Hippocampal formation (tissue), 2 donors: ENCODE measurements at regions not wholly inside any gene's neighbourhood (a gene's known extent, or its start where the extent isn't known, plus 50 kb on each side); places are given as distances from the start of the nearest gene placed in this dataset.

Source experiments
- DNase-seq, 2 donors: peaks; one replicate each; lab custom pipeline; 2025; lab: John Stamatoyannopoulos, UW

GRCh38 chr16:5851393-5851982 lies 753.9 kb upstream of the EEF2KMT start:
- no peak for DNase-seq

GRCh38 chr16:5850632-5851392 lies 753.2 kb upstream of the EEF2KMT start:
- DNase-seq, result no peak

- DNase-seq, result no peak
These were observed 747.5 kb upstream of the EEF2KMT start for GRCh38 chr16:5845046-5845445.

- peak in 1 of 2 donors; percentile 14 for DNase-seq
These were observed 744.4 kb upstream of the EEF2KMT start for GRCh38 chr16:5841974-5842373.

- DNase-seq, result no peak
These were observed 741.1 kb upstream of the EEF2KMT start for GRCh38 chr16:5838725-5839124.

GRCh38 chr16:5838071-5838470 lies 740.5 kb upstream of the EEF2KMT start:
- DNase-seq, result no peak

- DNase-seq, result no peak
These were observed 739.5 kb upstream of the EEF2KMT start for GRCh38 chr16:5837007-5837670.

GRCh38 chr16:5835876-5836275 lies 738.3 kb upstream of the EEF2KMT start:
- DNase-seq, result no peak

- no peak for DNase-seq
These were observed 728.7 kb upstream of the EEF2KMT start for GRCh38 chr16:5826332-5826731.

- no peak for DNase-seq
These were observed 722.9 kb upstream of the EEF2KMT start for GRCh38 chr16:5820472-5820871.

GRCh38 chr16:5815570-5816237 lies 718.1 kb upstream of the EEF2KMT start:
- DNase-seq, result no peak

GRCh38 chr16:5801396-5801795 lies 703.8 kb upstream of the EEF2KMT start:
- DNase-seq, result no peak

- no peak for DNase-seq
These were observed 696.0 kb upstream of the EEF2KMT start for GRCh38 chr16:5793556-5793955.

GRCh38 chr16:5791011-5791657 lies 693.5 kb upstream of the EEF2KMT start:
- no peak for DNase-seq

GRCh38 chr16:5790512-5790911 lies 692.9 kb upstream of the EEF2KMT start:
- no peak for DNase-seq

GRCh38 chr16:5789033-5789432 lies 691.4 kb upstream of the EEF2KMT start:
- no peak for DNase-seq

- no peak for DNase-seq
These were observed 683.8 kb upstream of the EEF2KMT start for GRCh38 chr16:5781436-5781835.

- DNase-seq, result no peak
These were observed 679.3 kb upstream of the EEF2KMT start for GRCh38 chr16:5776876-5777275.

GRCh38 chr16:5775916-5776315 lies 678.3 kb upstream of the EEF2KMT start:
- DNase-seq, result no peak

- DNase-seq, result no peak
These were observed 672.5 kb upstream of the EEF2KMT start for GRCh38 chr16:5770118-5770517.

GRCh38 chr16:5769513-5769912 lies 671.9 kb upstream of the EEF2KMT start:
- no peak for DNase-seq

GRCh38 chr16:5768445-5768844 lies 670.9 kb upstream of the EEF2KMT start:
- no peak for DNase-seq
